Neural cell (in vitro differentiated cells): ENCODE measurements at regions not wholly inside any gene's neighbourhood (a gene's known extent, or its start where the extent isn't known, plus 50 kb on each side); places are given as distances from the start of the nearest gene placed in this dataset.

Experiments
- H2AFZ ChIP-seq: fragments of 200-600, 300-800 bp; sonication (generic), shearing (Covaris generic); 2 replicates; pipeline ENCODE4 v1.6.0; 2014; ENCODE audit warnings: low read depth, mild to moderate bottlenecking, antibody characterized with exemption, low read length, moderate library complexity
- H3F3A ChIP-seq: fragments of 200-600 bp; shearing (Covaris generic); 2 replicates; pipeline ENCODE4 v1.6.1; 2016; ENCODE audit warnings: mild to moderate bottlenecking, moderate library complexity, mixed read lengths, antibody characterized with exemption, low read length; ENCODE audit not compliant: insufficient read depth, poor library complexity, severe bottlenecking
- H3K27ac ChIP-seq: fragments of 200-600, 300-800 bp; sonication (generic), shearing (Covaris generic); 2 replicates; pipeline ENCODE4 v1.5.1; 2014; ENCODE audit warnings: mild to moderate bottlenecking, low read length, moderate library complexity
- H3K27me3 ChIP-seq: fragments of 300-800, 200-600 bp; sonication (generic), shearing (Covaris generic); 2 replicates; pipeline ENCODE4 v1.6.0; 2014; ENCODE audit warnings: mild to moderate bottlenecking, low read depth, low read length, moderate library complexity; ENCODE audit not compliant: insufficient read depth
- H3K36me3 ChIP-seq: fragments of 300-800, 200-600 bp; sonication (generic), shearing (Covaris generic); 2 replicates; pipeline ENCODE4 v1.5.1; 2014; ENCODE audit warnings: mild to moderate bottlenecking, antibody characterized with exemption, low read length, moderate library complexity; ENCODE audit not compliant: insufficient read depth
- H3K4me2 ChIP-seq: fragments of 300-800, 200-600 bp; sonication (generic), shearing (Covaris generic); 2 replicates; pipeline ENCODE4 v1.6.0; 2014; ENCODE audit warnings: mild to moderate bottlenecking, low read length
- H3K4me3 ChIP-seq: fragments of 300-800, 200-600 bp; sonication (generic), shearing (Covaris generic); 2 replicates; pipeline ENCODE4 v1.5.1; 2014; ENCODE audit warnings: mild to moderate bottlenecking, low read length, moderate library complexity
- H3K79me2 ChIP-seq: fragments of 200-600 bp; shearing (Covaris generic); replicated peaks from 2 replicates; pipeline ENCODE4 v1.6.0; 2014; ENCODE audit warnings: mild to moderate bottlenecking, low read length, moderate library complexity; ENCODE audit not compliant: insufficient read depth
- H3K9ac ChIP-seq: fragments of 300-800, 200-600 bp; sonication (generic), shearing (Covaris generic); 2 replicates; pipeline ENCODE4 v1.6.1; 2016; ENCODE audit warnings: mild to moderate bottlenecking, low read length, mixed read lengths
- H3K9me2 ChIP-seq: fragments of 200-600 bp; shearing (Covaris generic); 2 replicates; pipeline ENCODE4 v1.6.1; 2016; ENCODE audit warnings: mild to moderate bottlenecking, low read length, mixed read lengths; ENCODE audit not compliant: insufficient read depth
- H3K9me3 ChIP-seq: fragments of 200-600, 300-800 bp; sonication (generic), shearing (Covaris generic); 2 replicates; pipeline ENCODE4 v1.6.1; 2016; ENCODE audit warnings: mild to moderate bottlenecking, mixed run types, low read length, moderate library complexity, mixed read lengths
- H4K20me1 ChIP-seq: fragments of 200-600 bp; shearing (Covaris generic); 2 replicates; pipeline ENCODE4 v1.6.1; 2016; ENCODE audit warnings: mild to moderate bottlenecking, mixed run types; ENCODE audit not compliant: insufficient read depth
- EP300 ChIP-seq: fragments of 450-650 bp; conservative IDR thresholded peaks from 2 replicates; pipeline ENCODE4 v1.6.1; 2014; ENCODE audit warnings: antibody characterized with exemption, mild to moderate bottlenecking, moderate library complexity; ENCODE audit not compliant: poor library complexity, severe bottlenecking
- EZH2 ChIP-seq: fragments of 200-600, 300-800 bp; shearing (Covaris generic), sonication (generic); IDR thresholded peaks from 2 replicates; pipeline ENCODE4 v1.6.1; 2014; ENCODE audit warnings: antibody characterized with exemption, low read length, borderline replicate concordance, mild to moderate bottlenecking; ENCODE audit not compliant: insufficient read depth, poor library complexity, severe bottlenecking
- MXI1 ChIP-seq: fragments of 450-650 bp; conservative IDR thresholded peaks from 2 replicates; pipeline ENCODE4 v1.6.1; 2014; ENCODE audit warnings: antibody characterized with exemption, mild to moderate bottlenecking; ENCODE audit not compliant: poor library complexity, severe bottlenecking
- POLR2AphosphoS5 ChIP-seq: IDR thresholded peaks from 2 replicates; pipeline ENCODE4 v1.6.1; 2012
- RAD21 ChIP-seq: fragments of 450-650 bp; conservative IDR thresholded peaks from 2 replicates; pipeline ENCODE4 v1.6.1; 2014; ENCODE audit warnings: antibody characterized with exemption, mild to moderate bottlenecking, moderate library complexity
- SMC3 ChIP-seq: fragments of 450-650 bp; conservative IDR thresholded peaks from 2 replicates; pipeline ENCODE4 v1.6.1; 2014; ENCODE audit warnings: antibody characterized with exemption, mild to moderate bottlenecking, moderate library complexity; ENCODE audit not compliant: poor library complexity
- TAF1 ChIP-seq: IDR thresholded peaks from 2 replicates; pipeline ENCODE4 v1.6.1; 2012; ENCODE audit warnings: low read depth
- TF ChIP-seq, protein P1 (sequence below): fragments of 450-650 bp; IDR thresholded peaks from 2 replicates; pipeline ENCODE4 v1.5.1; 2014; ENCODE audit warnings: antibody characterized with exemption, mild to moderate bottlenecking, moderate library complexity; ENCODE audit not compliant: poor library complexity, severe bottlenecking
- TF ChIP-seq, protein P2 (sequence below): IDR thresholded peaks from 2 replicates; pipeline ENCODE4 v1.6.1; 2012; ENCODE audit warnings: borderline replicate concordance

DNA sequence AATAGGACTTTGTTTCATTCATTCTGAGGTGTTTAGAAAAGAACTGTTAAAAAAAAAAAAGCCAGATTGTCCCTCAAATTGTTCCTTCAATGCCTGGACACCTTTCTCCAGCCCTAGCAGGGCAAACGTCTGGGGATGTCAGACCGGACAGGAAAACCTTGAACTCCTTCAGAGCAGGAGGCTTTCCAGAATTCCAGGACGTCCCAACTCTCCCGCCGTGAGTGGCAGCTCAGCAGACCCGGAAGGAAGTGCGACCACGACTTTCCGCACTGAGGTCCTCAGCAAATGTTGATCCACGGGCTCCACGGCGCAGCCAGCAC lies 139.1 kb downstream of the DLL1 start:
- no peak overlapping the region for H2AFZ ChIP-seq
- H3K9me2 ChIP-seq, result no peaks in the 10 kb centered on the region
- no peaks in the 10 kb centered on the region for H3K9me3 ChIP-seq
- no peaks in the 10 kb centered on the region for H4K20me1 ChIP-seq
- H3K9ac ChIP-seq, result no peak overlapping the region
- no peaks in the 10 kb centered on the region for H3K27me3 ChIP-seq
- H3K36me3 ChIP-seq, result no peaks in the 10 kb centered on the region
- H3K27ac ChIP-seq, result no peak overlapping the region
- H3F3A ChIP-seq, result no peaks in the 10 kb centered on the region
- H3K4me2 ChIP-seq, result no peak overlapping the region
- H3K4me3 ChIP-seq, result no peak overlapping the region
- TF ChIP-seq, protein P1, sequence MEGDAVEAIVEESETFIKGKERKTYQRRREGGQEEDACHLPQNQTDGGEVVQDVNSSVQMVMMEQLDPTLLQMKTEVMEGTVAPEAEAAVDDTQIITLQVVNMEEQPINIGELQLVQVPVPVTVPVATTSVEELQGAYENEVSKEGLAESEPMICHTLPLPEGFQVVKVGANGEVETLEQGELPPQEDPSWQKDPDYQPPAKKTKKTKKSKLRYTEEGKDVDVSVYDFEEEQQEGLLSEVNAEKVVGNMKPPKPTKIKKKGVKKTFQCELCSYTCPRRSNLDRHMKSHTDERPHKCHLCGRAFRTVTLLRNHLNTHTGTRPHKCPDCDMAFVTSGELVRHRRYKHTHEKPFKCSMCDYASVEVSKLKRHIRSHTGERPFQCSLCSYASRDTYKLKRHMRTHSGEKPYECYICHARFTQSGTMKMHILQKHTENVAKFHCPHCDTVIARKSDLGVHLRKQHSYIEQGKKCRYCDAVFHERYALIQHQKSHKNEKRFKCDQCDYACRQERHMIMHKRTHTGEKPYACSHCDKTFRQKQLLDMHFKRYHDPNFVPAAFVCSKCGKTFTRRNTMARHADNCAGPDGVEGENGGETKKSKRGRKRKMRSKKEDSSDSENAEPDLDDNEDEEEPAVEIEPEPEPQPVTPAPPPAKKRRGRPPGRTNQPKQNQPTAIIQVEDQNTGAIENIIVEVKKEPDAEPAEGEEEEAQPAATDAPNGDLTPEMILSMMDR, result no peak
- TF ChIP-seq POLR2AphosphoS5, result no peak
- TF ChIP-seq, protein P2, sequence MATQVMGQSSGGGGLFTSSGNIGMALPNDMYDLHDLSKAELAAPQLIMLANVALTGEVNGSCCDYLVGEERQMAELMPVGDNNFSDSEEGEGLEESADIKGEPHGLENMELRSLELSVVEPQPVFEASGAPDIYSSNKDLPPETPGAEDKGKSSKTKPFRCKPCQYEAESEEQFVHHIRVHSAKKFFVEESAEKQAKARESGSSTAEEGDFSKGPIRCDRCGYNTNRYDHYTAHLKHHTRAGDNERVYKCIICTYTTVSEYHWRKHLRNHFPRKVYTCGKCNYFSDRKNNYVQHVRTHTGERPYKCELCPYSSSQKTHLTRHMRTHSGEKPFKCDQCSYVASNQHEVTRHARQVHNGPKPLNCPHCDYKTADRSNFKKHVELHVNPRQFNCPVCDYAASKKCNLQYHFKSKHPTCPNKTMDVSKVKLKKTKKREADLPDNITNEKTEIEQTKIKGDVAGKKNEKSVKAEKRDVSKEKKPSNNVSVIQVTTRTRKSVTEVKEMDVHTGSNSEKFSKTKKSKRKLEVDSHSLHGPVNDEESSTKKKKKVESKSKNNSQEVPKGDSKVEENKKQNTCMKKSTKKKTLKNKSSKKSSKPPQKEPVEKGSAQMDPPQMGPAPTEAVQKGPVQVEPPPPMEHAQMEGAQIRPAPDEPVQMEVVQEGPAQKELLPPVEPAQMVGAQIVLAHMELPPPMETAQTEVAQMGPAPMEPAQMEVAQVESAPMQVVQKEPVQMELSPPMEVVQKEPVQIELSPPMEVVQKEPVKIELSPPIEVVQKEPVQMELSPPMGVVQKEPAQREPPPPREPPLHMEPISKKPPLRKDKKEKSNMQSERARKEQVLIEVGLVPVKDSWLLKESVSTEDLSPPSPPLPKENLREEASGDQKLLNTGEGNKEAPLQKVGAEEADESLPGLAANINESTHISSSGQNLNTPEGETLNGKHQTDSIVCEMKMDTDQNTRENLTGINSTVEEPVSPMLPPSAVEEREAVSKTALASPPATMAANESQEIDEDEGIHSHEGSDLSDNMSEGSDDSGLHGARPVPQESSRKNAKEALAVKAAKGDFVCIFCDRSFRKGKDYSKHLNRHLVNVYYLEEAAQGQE, result no peak
- TF ChIP-seq EP300, result no peak
- no peak for TF ChIP-seq SMC3
- H3K79me2 ChIP-seq, result no peaks in the 10 kb centered on the region

DNA sequence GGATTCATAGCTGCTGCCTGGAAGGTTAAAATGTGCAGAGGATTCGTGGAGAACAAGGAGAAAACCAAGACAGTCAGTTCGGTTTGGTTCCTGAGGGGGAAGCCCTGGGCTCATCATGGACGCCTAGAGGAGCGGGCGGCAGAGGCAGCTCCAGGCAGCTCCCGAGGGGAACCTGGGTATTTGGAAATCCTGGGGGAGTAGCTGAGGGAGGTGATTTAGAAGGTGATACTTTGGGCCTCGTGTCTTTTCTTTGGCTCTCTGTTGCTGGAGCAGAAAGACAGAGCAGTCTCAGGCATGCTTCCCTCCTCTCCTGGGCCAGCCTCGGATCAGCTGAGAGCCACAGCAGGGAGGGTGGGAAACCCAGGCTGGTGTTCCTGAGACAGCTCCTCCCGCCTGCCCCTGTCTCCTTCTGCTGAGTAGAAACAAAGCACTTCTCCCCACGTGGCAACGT lies 139.5 kb downstream of the DLL1 start:
- no peak overlapping the region for H3K4me3 ChIP-seq

More for the DNA sequence above, 139.5 kb downstream of the DLL1 start:
- Histone ChIP-seq H2AFZ (no peak overlapping the region), H3K9me2 (no peaks in the 10 kb centered on the region), H3K36me3 (no peaks in the 10 kb centered on the region), H3F3A (no peaks in the 10 kb centered on the region), H3K27me3 (no peaks in the 10 kb centered on the region), H3K27ac (no peak overlapping the region), H3K9ac (no peak overlapping the region), H4K20me1 (no peaks in the 10 kb centered on the region), H3K9me3 (no peaks in the 10 kb centered on the region), H3K4me2 (no peak overlapping the region), H3K79me2 (no peaks in the 10 kb centered on the region)
- TF ChIP-seq EP300 (no peak), RAD21 (no peak), MXI1 (no peak), SMC3 (no peak), TAF1 (no peak), POLR2AphosphoS5 (no peak), EZH2 (no peak)
- TF ChIP-seq, protein P2, result no peak
- TF ChIP-seq, protein P1, result no peak
